GM21423 (cell line): ENCODE measurements at regions not wholly inside any gene's neighbourhood (a gene's known extent, or its start where the extent isn't known, plus 50 kb on each side); places are given as distances from the start of the nearest gene placed in this dataset.
"Not testable (repeated sequence)": the region's sequence is repeated elsewhere in the genome, so short reads cannot be mapped to it uniquely, and the experiment has no call there.

Experiments
- ATAC-seq: cut with Tn5 transposase; IDR thresholded peaks from one replicate; pipeline ENCODE4 v1.9.1; 2021; ENCODE audit warnings: mild to moderate bottlenecking, moderate library complexity; ENCODE audit not compliant: unreplicated experiment

DNA sequence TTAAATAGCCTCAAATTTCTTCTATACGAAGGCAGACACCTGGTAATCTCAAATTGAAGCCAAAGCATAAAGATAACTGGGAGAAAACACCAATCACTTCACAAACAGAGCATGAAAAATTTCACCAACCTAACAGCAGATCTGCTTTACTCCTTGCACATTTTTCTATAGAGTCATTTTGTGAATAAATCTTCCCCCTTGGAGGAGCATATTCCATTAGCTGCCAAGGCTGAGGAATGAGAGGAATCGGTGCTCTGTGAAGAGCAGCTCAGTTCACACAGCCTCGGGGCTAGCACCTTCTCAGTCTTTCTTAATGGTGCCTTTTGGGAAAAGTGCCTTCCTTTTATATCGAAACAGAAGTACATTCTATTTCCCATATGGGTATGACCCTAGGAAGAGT, 1313.7 kb upstream of the NRXN1 start:
- ATAC-seq = no peak

- no peak for ATAC-seq
These were observed 1313.2 kb upstream of the NRXN1 start for GRCh38 chr2:52345082-52345481.

- ATAC-seq = no peak
These were observed 1311.9 kb upstream of the NRXN1 start for GRCh38 chr2:52343706-52344266.

GRCh38 chr2:52343010-52343409, 1311.1 kb upstream of the NRXN1 start:
- ATAC-seq = no peak

GRCh38 chr2:52342458-52342857, 1310.5 kb upstream of the NRXN1 start:
- no peak for ATAC-seq

- ATAC-seq = no peak
These were observed 1309.8 kb upstream of the NRXN1 start for GRCh38 chr2:52341732-52342131.

DNA sequence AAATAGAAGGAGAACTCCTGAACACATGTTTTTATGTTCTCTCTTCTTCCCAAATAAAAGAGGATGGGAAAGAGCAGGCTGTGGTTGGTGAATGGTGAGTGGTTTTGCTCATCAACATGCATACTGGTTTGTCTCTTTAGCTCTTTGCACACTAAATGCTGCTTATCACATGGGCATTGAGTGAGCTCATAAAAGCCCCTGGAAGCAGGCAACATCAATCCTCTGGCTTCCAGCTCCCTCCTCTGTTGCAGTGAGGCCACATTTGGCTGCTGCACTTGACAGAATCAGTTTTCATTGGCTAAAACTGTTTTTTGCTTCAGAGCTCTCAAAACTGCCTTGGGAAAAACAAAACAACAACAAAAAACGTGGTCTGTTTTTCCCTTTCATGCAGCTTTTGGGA, 1308.2 kb upstream of the NRXN1 start:
- ATAC-seq = no peak

DNA sequence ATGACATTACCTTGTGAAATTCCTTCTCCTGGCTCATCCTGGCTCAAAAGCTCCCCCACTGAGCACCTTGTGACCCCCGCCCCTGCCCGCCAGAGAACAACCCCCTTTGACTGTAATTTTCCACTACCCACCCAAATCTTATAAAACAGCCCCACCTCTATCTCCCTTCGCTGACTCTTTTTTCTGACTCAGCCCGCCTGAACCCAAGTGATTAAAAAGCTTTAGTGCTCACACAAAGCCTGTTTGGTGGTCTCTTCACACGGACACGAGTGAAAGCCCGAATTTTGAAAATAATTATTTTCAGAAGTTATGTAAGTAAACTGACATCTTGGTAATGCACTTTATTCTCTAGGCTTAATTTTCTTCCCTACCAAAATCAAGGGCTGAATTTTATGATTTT, 1305.9 kb upstream of the NRXN1 start:
- not testable (repeated sequence) for ATAC-seq

DNA sequence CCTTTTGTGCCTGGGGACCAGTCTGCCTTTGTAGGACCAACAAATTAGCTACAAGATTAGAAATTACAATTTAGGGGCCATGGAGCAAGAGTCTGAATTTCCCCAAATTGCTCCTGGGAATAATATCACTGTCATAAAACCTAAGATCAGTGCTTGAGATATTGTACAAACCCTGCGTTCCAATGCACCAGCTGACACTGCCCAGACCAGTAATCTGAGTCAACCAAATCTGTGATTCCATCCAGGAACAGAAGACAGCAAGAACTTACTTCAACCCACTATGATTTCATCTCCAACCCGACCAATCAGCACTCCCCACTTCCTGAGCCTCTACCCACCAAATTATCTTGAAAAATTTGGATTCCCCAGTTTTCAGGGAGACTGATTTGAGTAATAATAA, 1305.0 kb upstream of the NRXN1 start:
- ATAC-seq = no peak

DNA sequence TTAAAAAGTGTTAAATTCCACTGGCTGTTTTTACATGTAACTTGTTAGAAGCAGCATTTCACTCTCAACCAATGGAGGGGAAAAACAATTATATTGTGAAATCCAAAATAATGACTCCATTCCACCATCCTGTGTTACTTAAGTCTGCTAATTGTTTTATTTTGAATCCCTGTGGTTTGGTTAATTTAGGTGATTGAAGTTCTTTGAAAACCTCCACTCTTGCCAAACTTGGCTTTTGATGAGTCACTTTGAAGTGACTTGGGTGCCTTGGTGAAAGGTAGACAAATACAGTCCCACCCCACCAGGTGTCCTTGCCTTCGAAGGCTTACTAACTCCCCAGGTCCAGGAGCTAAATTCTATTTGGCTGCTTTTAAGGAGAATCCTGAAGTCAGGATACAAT, 1303.8 kb upstream of the NRXN1 start:
- no peak for ATAC-seq

GRCh38 chr2:52334185-52334584, 1302.3 kb upstream of the NRXN1 start:
- ATAC-seq = no peak

DNA sequence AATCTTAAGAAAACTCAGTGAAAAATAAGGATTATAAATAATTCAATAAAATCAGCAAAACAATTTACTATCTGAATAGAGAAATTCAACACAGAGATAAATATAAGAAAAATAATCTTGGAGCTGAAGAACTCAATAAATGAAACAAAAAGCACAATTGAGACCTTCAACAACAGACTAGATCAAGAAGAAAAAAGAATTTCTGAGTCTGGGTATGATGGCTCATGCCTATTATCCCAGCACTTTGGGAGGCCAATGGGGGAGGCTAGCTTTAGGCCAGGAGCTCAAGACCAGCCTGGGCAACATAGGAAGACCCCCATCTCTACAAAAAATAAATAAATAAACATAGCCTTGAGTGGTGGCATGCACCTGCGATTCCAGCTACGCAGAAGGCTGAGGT, 1295.7 kb upstream of the NRXN1 start:
- ATAC-seq = no peak

DNA sequence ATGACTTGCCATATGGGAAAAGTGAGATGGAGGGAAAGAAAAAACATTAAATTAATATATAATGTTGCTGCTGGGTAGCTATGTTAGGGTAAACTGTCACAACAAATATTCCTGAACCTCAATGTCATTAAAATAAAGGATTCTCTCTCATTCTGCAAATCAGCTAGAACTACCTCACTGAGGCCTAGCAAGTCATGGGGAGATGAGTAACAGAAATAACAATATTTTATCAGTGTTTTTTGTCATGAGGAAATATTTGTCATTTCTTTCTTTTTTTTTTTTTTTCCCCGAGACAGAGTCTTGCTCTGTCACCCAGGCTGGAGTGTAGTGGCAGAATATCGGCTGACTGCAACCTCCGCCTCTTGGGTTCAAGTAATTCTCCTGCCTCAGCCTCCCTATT, 1282.3 kb upstream of the NRXN1 start:
- no peak for ATAC-seq

DNA sequence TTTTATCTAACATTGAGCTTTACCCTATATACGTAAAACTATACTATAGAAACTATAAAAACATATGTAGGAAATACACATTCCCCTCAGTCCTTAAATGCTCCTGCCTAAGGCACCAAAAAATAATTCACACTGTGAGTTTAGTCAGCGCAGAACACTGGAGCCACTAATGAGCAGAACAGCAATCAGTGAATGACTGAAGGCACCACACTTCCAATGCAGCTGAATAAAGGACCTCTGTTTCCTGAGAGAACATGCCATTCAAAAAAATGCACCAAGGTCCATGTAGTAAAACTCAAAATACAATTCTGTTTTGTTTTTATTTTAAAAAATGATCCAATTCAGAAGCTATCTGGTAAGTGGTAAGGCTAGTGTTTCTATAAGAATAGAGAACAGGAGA, 1280.6 kb upstream of the NRXN1 start:
- ATAC-seq = no peak

DNA sequence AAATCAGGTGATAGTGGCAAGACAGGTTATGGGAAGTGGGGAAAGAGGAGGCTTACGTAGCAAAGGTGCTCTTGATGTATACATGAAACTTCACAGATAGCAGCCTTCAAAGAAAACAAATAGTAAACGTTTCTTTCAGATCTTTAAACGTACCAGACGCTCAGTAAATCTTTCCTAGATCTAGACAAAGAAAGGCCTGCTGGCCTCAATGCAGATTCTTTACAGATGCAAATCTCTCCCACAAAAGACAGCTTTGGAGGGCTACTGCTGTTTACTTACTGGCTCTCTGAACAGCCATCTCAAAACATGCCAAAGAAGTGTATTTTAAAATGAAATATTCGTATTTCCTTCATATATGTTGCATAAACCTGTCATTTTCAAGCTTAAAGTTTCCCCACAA, 1279.9 kb upstream of the NRXN1 start:
- ATAC-seq = no peak

GRCh38 chr2:52308156-52308555, 1276.2 kb upstream of the NRXN1 start:
- no peak for ATAC-seq

DNA sequence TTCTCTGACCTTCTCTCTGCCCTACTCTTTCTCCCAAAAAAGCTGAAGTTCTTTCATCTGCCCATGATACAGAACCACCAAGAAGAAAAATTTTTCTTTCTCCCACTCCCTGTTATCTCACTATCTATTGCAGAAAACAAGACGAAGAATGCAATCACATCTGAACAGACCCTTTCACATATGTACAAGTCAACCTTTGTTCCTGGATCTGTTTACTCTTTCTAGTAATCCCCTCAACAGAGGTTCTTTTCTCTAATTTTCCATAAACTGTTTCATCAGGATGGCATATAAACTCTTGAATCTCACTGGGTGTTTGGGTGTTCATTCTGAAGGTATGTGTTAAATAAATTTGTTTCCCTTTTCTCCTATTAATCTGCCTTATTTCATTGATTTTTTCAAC, 1262.7 kb upstream of the NRXN1 start:
- no peak for ATAC-seq

DNA sequence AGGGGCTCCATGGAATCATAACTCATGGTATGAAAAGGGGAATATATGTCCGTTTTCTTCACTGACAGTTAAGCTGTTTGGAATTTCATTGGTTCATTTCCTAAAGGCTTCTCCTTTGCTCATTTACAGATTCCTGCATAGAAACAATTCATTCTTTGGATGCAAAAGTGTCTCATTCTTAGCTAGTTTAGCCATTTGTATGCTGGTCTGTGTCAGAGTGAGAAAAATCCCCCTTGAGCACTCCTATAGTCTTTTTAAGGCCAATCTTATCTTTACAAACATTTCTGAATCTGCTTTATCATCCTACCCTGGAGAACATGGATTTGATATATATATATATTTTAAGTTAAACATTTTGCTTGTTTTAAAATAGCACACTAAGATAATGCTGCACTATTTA, 1260.9 kb upstream of the NRXN1 start:
- ATAC-seq = no peak

DNA sequence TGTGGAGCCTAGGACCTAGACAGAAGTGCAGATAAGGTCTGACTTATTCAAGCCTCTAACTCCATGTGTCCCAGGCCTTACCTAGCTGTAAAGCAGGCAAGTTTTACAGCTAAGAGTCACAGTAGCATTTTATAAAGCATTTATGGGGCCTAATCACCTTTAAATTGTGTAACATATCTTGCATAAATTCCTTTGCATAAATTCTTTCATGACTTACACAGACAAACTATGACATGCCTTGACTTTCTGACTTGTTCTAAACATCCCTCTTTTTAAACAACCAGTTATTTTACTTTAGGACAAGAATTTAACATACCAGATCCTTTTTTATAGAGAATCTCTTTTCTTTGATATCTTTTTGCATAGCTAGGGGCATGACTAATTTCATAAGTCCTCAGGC, 1257.8 kb upstream of the NRXN1 start:
- no peak for ATAC-seq

DNA sequence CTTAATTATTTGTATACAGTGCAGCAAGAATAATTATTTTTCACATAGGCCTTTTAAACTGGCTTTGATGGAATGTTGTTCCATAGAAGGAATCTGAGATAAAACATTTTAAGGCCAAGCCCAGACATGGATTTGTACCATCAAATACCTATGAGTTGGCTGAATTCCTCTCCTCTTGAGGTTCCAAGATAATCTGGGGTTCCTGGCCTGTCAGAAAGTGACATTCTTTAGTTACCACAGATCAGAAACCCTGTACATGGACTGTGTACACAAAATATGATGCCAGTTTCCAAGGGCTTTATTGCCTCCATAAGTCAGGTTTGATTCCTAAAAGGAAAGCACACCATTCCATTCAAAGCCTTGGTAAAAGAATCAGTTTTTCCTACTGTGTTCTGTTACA, 1256.7 kb upstream of the NRXN1 start:
- ATAC-seq = no peak

- no peak for ATAC-seq
These were observed 1238.0 kb upstream of the NRXN1 start for GRCh38 chr2:52269696-52270485.

DNA sequence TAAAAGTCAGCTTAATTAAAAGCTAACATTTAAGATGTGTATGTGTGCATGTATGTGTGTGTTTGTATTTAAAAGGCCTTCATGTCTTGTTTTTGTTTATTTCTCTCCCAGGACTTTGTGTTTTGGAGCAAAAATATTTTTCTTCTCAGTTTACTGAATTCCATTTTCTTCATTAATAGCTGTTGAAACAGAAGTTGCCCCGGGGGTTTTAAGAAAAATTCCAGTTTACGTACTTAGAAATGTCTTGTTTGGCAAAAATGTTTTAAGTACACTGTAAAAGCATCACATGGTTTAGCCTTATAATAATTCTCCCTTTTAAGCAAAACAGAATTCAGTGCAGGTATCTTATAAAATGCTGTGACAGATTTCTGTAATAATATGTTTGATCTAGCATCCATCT, 1233.0 kb upstream of the NRXN1 start:
- ATAC-seq = no peak

DNA sequence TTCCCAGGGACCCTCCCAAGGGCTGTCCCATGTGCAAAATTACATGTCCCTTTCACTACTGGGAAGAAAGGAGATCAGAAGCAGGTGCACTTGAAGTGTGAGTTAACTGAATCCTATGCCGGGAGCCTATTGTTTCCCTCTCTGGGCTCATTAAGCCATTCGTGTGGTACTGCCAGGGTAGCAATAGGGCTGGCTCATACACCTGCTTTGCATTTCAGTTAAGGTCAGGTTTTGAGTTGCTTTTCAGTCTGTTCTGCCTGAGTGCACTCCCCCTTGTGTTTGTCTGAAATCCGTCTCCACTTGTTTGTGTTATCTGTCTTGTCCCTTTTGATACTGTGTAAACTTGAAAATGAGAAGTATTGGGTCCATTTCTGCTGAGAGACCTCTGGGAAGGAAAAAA, 1232.6 kb upstream of the NRXN1 start:
- ATAC-seq = no peak
